ENCODE measurements at regions not wholly inside any gene's neighbourhood (a gene's known extent, or its start where the extent isn't known, plus 50 kb on each side); places are given as distances from the start of the nearest gene placed in this dataset.
"Not testable (repeated sequence)": the region's sequence is repeated elsewhere in the genome, so short reads cannot be mapped to it uniquely, and the experiment has no call there.

- DNase-seq = no peak
Observed at GRCh38 chr5:57937501-57938173, 455.0 kb upstream of the ACTBL2 start.

DNA sequence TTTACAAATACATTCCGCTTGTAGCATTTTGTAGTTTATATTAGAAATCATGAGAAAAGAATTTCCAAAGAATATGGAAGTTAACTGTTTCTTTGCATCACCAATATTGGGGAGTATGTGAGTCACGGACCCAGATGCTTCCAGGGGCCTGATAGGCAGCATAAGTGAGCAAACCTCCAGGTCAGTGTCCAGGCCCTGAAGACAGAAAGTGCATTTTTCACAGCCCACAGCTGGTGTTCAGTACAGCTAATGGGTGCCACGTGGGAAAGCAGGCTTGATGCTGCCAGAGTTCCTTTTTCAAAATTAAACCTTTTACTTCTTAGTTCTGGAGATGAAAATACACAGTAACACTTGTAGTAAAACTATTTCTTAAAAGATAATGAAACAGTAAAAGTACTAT, 454.4 kb upstream of the ACTBL2 start:
- DNase-seq = no peak

- no peak for DNase-seq
Observed at GRCh38 chr5:57932761-57933160, 450.1 kb upstream of the ACTBL2 start.

DNA sequence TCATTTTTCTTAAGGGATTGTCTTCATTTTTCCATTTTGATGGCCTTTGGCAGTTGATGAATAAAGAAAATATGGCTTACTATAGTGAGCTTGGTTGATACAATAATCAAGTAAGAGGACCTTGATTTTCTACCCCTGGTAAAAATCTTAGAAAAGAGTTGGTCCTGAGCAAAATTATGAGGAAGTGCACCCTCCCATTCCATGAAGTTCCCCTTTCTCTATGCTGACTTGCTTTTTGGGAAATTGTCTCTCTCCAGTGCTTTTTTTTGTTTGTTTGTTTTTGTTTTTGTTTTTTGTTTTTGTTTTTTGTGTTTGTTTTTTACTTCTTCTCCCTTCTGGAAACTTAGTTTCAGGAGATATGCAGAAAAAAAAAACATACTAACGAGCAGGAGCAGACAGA, 449.2 kb upstream of the ACTBL2 start:
- DNase-seq = no peak

DNA sequence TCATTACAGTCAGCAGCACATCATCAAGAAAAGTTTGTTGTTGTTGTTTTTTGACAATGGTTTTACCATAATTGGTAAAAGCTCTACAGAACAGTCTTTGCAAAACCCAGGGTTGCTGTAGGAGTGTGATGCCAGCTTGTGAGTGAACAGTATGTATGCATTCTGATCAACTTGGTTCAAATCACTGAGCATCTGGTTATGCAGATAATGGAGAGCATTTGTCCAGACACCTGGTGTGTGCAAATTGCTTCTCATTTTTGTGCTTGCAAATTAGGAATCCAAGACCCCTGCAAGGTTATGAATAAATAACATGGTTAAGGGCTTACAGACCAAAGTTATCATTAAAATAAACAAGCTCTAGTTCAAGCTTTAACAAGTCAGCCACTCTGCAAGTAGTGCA, 448.7 kb upstream of the ACTBL2 start:
- no peak for DNase-seq

GRCh38 chr5:57929271-57929670, 446.7 kb upstream of the ACTBL2 start:
- no peak for DNase-seq

DNA sequence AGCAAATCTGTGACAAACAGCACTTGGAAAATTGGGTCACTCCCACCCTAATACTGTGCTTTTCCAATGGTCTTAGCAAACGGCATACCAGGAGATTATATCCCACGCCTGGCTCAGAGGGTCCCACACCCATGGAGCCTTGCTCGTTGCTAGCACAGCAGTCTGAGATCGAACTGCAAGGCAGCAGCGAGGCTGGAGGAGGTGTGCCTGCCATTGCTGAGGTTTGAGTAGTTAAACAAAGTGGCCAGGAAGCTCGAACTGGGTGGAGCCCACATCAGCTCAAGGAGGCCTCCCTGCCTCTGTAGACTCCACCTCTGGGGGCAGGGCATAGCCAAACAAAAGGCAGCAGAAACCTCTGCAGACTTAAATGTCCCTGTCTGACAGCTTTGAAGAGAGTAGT, 440.5 kb upstream of the ACTBL2 start:
- DNase-seq = not testable (repeated sequence)

- DNase-seq = no peak
Observed at GRCh38 chr5:57917004-57917403, 434.4 kb upstream of the ACTBL2 start.

GRCh38 chr5:57915536-57915935, 432.9 kb upstream of the ACTBL2 start:
- DNase-seq = no peak

- DNase-seq = no peak
Observed at GRCh38 chr5:57911438-57911837, 428.8 kb upstream of the ACTBL2 start.

GRCh38 chr5:57906671-57907070, 424.1 kb upstream of the ACTBL2 start:
- DNase-seq = no peak

DNA sequence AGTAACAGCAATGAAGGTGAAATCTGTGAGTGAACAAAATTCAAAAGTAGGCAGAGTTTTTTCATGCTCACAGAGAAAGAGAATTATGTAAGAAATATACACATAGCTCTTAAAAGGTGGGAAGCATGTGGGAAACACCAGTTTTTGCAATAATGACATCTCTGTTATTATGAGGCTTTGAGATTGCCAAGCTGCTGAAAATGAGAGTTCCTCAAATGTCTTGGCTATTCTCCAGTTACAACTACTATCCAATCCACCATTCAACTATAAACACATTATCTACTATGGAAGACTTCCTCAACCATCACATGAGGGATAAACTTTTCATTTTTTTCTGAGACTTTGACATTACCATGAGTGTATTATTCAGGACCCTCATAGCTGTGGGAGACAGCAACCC, 420.8 kb upstream of the ACTBL2 start:
- no peak for DNase-seq

DNA sequence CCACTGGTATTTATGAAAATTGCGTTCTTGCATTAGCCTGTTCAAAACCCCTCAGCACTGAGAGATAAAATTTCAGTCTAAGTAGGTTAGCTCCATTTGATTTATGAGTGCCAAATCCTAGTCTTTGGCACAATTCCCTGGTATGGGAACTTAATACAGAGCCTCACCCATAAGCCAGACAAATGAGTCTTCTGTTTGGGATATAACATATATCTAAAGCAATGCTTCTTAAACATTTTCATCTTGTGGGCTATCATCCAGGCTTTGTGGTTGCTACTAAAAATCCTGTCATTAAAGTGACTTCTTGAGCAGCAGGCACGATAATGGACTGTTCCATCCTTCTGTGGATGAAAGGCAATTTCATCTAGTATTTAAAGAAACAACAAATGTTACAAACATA, 419.5 kb upstream of the ACTBL2 start:
- DNase-seq = peak; percentile 30

- DNase-seq = no peak
Observed at GRCh38 chr5:57900381-57900944, 417.9 kb upstream of the ACTBL2 start.

DNA sequence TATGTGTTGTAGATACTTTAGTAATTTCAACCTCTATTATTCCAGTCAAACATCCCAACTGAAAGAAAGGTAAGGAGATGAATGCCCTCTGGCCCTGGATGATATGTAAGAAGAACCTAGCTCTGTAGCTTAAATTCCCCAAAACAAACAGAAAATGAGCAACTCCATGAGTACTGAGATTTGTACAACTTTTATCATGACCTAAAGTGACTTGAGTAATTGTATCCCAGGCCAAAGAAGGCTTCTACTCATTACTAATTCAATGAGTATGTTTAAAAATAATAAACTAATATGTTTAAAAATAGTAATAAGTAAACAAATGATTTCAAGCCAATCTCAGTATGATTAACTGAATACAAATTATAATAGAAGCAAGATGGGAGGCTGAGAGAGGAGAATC, 414.0 kb upstream of the ACTBL2 start:
- DNase-seq = no peak

DNA sequence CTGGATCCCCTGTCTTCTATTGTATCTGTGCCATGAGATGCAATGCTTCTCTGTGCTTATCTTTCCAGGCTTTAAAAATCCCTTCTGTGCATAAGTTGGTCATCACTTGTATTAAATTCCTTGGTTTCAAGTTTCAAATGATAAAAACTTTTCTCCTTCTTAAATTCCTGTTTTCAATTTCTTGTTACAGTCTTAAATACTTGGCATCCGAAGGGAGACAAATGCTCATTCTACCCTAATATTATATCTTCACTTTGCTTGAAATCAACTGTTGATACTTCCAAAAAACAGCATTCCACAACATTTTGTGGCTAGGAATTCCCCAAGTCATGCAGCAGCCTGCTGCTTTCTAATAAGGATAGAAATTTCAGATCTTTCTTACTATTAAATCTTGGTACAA, 413.2 kb upstream of the ACTBL2 start:
- peak; percentile 46 for DNase-seq

DNA sequence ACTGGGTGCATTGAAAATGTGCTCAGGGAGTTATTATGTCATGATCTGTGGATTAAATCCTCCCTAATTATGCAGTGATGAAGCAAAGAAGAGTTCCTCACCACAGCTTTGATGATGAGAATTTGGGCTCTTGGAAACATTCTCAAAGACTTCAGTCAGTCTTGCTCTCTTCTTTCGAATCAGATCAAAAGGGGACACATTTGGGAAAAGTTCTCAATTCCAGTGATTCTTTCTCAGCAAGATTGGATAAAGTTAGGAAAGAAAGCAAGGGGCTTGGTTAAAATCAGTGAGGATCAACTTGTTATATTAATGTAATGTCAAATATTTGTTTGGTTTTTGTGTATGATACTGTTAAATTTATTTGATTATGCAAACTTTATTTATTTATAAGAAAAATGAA, 411.3 kb upstream of the ACTBL2 start:
- no peak for DNase-seq

DNA sequence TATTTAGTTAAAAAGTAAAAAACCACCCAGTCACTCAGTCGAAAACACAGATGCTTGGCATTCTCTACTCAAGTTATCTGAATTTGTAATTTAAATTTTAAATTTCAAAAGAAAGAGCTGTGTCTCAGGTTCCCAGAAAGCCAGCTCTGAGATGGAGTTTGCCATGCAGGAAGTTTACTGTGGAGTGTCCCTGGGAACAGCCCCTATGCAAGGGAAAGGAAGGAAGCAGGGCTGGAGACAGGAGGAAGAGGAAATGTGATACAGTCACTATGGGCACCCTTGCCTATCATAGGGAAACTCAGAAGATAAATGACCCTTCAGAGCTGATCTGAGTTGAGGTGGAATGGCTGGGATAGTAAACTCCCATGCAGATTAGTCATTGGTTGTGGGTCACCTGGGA, 408.8 kb upstream of the ACTBL2 start:
- DNase-seq = no peak

- peak; percentile 99 for DNase-seq
Observed at GRCh38 chr5:57889558-57889957, 406.9 kb upstream of the ACTBL2 start.

GRCh38 chr5:57887851-57888621, 405.4 kb upstream of the ACTBL2 start:
- peak; percentile 80 for DNase-seq

DNA sequence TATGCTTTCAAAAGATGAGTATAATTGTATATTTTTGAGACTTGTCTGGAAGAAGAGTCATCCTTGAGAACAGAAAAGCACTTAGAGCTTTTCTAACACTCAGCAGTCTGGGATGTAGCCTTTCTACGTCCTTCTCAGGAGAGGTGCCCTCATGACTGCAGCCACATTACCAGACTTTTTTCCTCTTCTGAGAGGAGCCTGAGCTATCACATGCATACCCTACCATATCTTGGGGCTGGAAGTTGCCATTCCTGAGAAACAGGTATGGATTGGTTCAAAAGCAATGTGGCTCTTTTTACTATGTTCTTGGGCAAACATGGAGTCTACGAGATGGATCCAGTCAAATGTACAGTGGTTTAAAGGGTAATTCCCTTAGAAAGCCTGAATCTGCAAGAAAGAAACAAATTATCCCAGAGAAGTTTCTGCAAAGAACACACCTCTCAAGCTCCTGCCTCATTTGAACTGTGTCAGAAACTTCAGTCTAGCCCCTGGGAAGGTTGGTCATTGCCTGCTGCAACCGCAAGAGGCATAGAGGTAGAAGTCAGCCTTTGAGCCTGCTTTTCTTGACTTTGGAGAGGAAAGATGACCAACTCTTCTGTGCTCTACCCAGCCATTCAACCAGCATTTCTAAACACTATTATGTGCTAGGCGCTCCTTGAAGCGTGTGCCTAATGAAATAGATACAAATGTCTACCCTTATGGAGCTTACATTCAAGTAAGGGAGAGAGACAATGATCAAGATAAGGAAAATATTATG, 401.9 kb upstream of the ACTBL2 start:
- DNase-seq = no peak

GRCh38 chr5:57880216-57880615, 397.6 kb upstream of the ACTBL2 start:
- DNase-seq = no peak

DNA sequence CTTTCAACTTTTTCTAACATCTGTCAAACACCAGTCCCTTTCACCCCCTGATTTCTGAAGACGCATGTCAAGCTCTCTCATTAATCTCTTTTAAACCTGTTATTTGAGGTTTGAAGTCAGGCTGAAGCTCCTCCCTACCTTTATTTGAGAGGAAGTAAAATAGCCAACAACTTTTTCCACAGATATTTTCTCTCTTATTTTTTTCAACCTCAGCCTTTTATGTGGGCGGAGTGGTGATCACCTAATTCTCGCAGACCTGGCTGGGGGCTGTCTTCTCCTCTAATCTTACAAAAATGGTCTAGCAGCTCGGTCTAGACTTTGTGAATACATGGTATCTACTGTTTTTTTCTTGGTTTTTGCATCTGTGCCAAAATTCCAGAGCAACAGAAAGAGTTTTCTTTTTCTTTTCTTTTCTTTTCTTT, 395.7 kb upstream of the ACTBL2 start:
- DNase-seq = no peak

DNA sequence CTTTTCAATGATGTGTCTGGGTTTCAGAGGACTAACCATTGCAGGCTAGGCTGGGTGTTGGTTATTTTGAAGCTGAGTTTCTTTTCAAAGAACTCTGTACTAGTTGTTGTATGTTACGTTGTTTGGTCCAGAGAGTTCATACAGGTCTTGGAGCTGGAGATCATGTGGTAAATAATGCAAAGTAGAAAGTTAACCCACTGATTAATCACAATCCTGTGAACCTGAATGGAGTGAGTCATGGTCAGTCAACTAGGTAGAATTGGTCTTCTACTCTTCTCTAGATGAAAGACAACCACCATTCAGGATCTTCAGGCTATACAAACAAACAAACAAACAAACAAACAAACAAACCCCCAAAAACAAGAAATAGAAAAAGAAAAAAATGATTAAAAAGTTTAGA, 388.9 kb upstream of the ACTBL2 start:
- DNase-seq = no peak
